ENCODE measurements at regions not wholly inside any gene's neighbourhood (a gene's known extent, or its start where the extent isn't known, plus 50 kb on each side); places are given as distances from the start of the nearest gene placed in this dataset.

DNA sequence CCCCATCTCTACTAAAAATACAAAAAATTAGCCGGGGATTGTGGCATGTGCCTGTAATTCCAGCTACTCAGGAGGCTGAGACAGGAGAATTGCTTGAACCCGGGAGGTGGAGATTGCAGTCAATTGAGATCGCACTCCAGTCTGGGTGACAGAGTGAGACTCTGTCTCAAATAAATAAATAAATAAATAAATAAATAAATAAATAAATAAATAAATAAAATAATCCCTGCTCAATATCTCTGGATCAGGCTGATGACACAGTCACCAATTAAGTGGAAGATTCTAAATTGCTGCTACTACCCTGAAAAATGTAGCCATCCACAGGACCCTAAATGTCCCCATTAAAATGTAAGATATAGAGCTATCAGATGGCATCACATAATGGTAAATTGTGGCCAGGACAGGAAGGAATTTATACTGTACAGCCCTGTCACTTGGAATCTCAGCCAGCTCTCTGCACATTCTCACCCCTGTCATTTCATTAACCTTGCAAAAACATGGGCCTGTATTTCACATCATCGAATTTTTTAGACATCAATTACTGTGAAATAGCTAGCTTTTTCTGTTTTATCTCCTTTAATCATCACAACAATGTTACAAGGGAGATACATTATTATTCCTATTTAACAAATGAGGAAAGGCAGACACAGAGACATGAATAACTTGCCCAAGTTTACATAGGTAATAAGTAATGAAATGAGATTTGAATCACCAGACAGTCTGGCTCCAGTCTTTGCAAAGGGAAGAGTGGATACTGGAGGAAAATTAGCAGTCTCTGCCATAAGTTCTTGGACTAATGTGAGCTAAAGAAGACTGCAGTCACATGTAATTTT lies 56.7 kb upstream of the NTPCR start:
- no peak for DNase-seq

DNA sequence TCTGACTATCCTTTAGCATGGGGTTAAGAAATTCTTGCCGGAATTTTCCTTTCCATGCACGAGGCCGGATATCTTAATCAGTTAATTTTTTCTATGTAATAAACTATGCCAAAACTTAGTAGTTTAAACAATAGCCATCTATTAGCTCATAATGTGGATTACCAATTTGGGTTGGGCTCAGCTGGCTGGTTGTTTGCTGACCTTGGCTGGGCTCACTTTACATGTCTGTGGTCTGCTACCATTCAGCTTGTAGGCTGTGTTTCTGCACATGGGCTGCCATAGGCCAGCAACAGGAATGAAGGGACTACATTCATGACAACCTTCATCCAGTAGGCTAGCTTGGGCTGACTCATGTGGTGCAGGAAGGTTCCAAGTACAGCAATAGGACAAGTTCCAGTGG lies 56.0 kb upstream of the NTPCR start:
- no peak for DNase-seq

DNA sequence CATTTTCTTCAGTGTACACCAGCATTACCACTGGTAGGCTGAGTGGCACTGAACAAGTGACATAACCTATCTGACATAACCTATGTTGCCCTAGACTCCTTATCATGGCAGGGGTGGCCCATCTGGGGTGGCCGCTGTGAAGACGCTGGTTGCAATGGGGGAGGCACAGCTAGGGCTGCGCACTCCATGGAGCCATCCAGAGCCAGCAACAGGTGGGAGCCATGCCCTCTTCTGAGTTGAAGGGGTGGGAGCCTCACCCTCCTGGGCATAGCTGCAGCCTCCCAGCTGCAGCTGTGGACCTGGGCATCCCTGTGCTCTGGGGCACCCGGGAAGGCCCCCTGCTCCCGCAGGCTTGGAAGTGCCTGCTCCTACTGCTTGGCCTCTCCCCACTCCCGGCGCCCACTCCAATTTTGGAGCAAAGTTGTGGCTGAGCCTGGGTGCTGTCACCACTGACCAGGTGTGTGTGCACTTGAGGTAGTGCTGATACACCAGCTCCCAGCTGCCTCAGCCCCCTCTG lies 52.4 kb upstream of the NTPCR start:
- DNase-seq: no peak

DNA sequence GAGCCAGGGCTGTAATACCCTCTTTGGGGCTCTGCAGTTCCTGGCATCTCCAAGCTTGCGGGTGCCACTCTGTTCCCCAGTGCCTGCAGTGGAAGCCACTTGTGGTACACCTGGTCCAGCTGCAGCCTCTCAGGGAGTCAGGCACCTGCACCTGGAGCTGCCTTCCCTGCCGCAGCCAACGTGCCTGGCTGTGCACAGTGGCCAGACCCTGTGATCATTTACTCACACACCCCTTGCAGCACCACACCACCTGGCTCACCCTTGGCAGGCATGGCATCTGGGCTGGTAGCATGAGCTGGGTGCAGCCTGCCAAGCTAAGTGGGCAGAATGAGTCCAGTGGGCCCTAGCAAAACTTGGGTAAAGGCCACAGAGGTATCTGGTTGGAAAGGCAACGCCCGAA lies 51.1 kb upstream of the NTPCR start:
- no peak for DNase-seq

DNA sequence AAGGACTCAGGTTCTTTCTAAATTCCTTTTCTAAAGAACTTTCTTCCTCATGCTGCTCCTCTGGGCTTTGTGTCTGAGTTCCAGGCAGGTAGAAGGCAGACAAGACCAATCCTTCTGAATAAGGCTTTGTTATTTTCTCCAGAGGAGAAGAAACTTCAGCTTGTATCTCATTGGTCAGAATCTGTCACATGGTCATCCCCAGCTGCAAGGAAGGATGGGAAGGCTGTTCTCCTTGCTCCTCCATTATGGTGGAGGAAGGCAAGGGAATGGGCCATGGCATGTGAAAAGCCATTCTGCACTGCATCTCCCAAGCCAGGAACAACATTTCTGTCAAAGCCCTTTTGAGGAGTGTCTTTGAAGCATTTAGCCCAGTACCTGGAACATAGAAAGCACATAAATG lies 50.6 kb upstream of the NTPCR start:
- no peak for DNase-seq
